T-helper 2 cell treated with Interferon-gamma antibody and Interleukin-4, amounts not matched to agents 100 ng/mL and 5 ng/mL, for 36 hours (primary cell): ENCODE measurements at regions not wholly inside any gene's neighbourhood (a gene's known extent, or its start where the extent isn't known, plus 50 kb on each side); places are given as distances from the start of the nearest gene placed in this dataset.

Source experiments
- intact Hi-C: fragments of 100-400 bp; cut with micrococcal nuclease; formaldehyde crosslinking; loops from one replicate; pipeline ENCODE4 v1.15.1; 2023

- intact Hi-C loops = no loop called here
These were observed 56.5 kb upstream of the ANO4 start for GRCh38 chr12:100738086-100738485.

- intact Hi-C loops = loop anchor here (5.0 kb wide), 2 partner anchors 74 to 509 kb away; no protein-coding TSS in a partner anchor
These were observed 53.4 kb upstream of the ANO4 start for GRCh38 chr12:100741084-100741711.

- intact Hi-C loops = loop anchor here (5.0 kb wide), 2 partner anchors 76 to 511 kb away; no protein-coding TSS in a partner anchor
These were observed 51.5 kb upstream of the ANO4 start for GRCh38 chr12:100743060-100743459.
